Body of pancreas (tissue), 4 donors: ENCODE measurements at regions not wholly inside any gene's neighbourhood (a gene's known extent, or its start where the extent isn't known, plus 50 kb on each side); places are given as distances from the start of the nearest gene placed in this dataset.
A peak's percentile ranks its signal among the peaks of the same experiment; 100 is the strongest.

Experiments used
- ATAC-seq: fragments of 150-250 bp; one replicate; pipeline ENCODE4 v1.9.1; 2016
- DNase-seq, 4 donors: peaks; one replicate each; pipeline ENCODE4 v3.0.0-alpha.2; 2019
- H3K27ac ChIP-seq, 4 donors: fragments of 200-600 bp; sonication (generic); 1 replicate in 3 of 4; 2 replicates in 1 of 4; pipeline versions ENCODE4 v1.5.1 to v1.6.1; 2016 to 2019; ENCODE audit warnings: mild to moderate bottlenecking in 1 of 4, mixed read lengths in 1 of 4, moderate library complexity in 1 of 4
- H3K27me3 ChIP-seq, 2 donors: fragments of 200-600 bp; sonication (generic); one replicate each; pipeline ENCODE4 v1.6.0; 2016; ENCODE audit warnings: mild to moderate bottlenecking in 1 of 2
- H3K36me3 ChIP-seq, 2 donors: fragments of 200-600 bp; sonication (generic); replicated peaks in 1 of 2; 2 replicates each; pipeline ENCODE4 v1.5.1; 2016; ENCODE audit warnings: low read depth in 2 of 2; ENCODE audit not compliant: insufficient read depth in 1 of 2
- H3K4me1 ChIP-seq: fragments of 200-600 bp; sonication (generic); one replicate; pipeline ENCODE4 v1.6.0; 2016
- H3K4me3 ChIP-seq, 2 donors: fragments of 200-600 bp; sonication (generic); 1 replicate in 1 of 2; 2 replicates in 1 of 2; pipeline ENCODE4 v1.5.1; 2016 to 2019
- H3K9me3 ChIP-seq, 3 donors: fragments of 200-600 bp; sonication (generic); 1 replicate in 2 of 3; 2 replicates in 1 of 3; pipeline ENCODE4 v1.5.1; 2016
- POLR2A ChIP-seq, 3 donors: fragments of 450-650 bp; IDR thresholded peaks; one replicate each; pipeline ENCODE4 v1.6.1; 2016; ENCODE audit warnings: antibody characterized with exemption in 3 of 3, mild to moderate bottlenecking in 2 of 3
- WGBS, 2 donors: methylation state at CpG; one replicate each; pipeline ENCODE4 v1.1.5; 2017; 5-methylcytosine and 5-hydroxymethylcytosine counted together
- intact Hi-C: fragments of 100-400 bp; cut with DNase I; formaldehyde crosslinking; loops from one replicate; pipeline ENCODE4 v1.15.1; 2023
- TF ChIP-seq, protein P1 (sequence below), 7 experiments: fragments of 450-650 bp in 4 of 7; fragments of 200-600 bp in 3 of 7; sonication (generic) in 3 of 7; IDR thresholded peaks; one replicate each; pipeline ENCODE4 v1.5.1; 2016 to 2019; ENCODE audit warnings: antibody characterized with exemption in 7 of 7

DNA sequence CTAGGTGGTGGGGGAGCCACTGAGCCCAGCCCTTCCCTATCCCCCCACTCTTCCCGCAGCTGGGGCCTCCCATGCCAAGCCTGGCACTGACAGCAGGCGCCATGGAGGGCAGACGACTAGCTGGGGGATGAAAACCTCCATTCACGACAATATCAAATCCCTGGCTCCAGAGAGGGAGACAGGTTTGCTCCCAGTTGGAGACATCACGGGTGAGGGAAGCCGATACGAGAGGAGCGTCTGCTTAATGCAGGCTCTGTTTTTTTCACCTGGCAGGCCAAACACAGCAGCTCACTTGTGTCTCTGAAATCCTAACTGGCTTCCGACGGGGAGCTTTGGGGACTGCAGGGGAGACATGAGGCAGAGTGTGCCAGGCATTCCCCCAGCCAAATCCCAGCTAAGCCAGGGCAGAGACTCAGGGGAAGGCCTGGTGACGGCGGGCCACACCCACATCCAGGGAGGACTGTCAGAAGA, 307.4 kb upstream of the ZMIZ1 start:
- no peak overlapping the region for H3K27ac ChIP-seq
- no peaks in the 10 kb centered on the region for H3K27me3 ChIP-seq
- H3K4me3 ChIP-seq, result no peak overlapping the region
- WGBS, 2 donors, result 95 to 98% methylated on average over 8 to 12 of the region's 12 CpGs
- intact Hi-C loops, result no loop called here
- H3K36me3 ChIP-seq, result no peaks in the 10 kb centered on the region
- DNase-seq, result no peak
- no peaks in the 10 kb centered on the region for H3K9me3 ChIP-seq
- no peak for TF ChIP-seq POLR2A (IDR thresholded peaks at IDR 0.05)
- TF ChIP-seq, protein P1, sequence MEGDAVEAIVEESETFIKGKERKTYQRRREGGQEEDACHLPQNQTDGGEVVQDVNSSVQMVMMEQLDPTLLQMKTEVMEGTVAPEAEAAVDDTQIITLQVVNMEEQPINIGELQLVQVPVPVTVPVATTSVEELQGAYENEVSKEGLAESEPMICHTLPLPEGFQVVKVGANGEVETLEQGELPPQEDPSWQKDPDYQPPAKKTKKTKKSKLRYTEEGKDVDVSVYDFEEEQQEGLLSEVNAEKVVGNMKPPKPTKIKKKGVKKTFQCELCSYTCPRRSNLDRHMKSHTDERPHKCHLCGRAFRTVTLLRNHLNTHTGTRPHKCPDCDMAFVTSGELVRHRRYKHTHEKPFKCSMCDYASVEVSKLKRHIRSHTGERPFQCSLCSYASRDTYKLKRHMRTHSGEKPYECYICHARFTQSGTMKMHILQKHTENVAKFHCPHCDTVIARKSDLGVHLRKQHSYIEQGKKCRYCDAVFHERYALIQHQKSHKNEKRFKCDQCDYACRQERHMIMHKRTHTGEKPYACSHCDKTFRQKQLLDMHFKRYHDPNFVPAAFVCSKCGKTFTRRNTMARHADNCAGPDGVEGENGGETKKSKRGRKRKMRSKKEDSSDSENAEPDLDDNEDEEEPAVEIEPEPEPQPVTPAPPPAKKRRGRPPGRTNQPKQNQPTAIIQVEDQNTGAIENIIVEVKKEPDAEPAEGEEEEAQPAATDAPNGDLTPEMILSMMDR (IDR thresholded peaks at IDR 0.05), result no peak
- ATAC-seq, result no peak
- peaks cover 12% of the 10 kb centered on the region for H3K4me1 ChIP-seq

DNA sequence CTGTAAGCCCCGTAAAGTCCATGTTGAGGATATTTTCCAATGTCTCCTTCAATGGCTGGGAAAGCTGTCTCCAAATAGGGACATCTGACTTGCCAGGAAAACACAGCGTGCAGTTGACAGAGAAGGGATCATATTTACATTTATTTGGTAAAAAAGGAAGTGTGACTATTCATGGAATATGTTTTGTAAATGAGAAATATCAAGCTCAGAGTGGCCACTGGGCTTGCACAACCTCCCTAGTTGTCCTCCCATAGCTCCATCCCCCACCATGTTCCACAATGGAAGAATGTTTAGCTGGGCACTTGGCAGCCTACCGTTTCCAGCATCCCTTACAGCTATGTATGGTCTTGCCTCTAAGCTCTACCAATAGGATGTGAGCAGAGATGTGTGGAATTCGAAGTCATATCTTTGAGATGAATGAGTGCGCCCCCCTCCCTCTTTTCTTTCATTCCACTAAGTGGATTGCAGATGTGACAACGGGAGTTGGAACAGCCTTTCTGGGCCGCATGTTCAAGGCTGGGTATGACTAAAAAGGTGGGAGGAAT, 306.6 kb upstream of the ZMIZ1 start:
- H3K4me1 ChIP-seq, result peaks cover 4% of the 10 kb centered on the region
- DNase-seq, result no peak
- H3K9me3 ChIP-seq, result no peaks in the 10 kb centered on the region
- 87 to 90% methylated on average over 7 of the region's 7 CpGs for whole genome bisulfite sequencing, 2 donors
- no peak for TF ChIP-seq POLR2A (IDR thresholded peaks at IDR 0.05)
- TF ChIP-seq, protein P1 (IDR thresholded peaks at IDR 0.05), result no peak
- intact Hi-C loops, result no loop called here
- H3K4me3 ChIP-seq, result no peak overlapping the region
- ATAC-seq, result no peak
- no peaks in the 10 kb centered on the region for H3K36me3 ChIP-seq
- H3K27me3 ChIP-seq, result no peaks in the 10 kb centered on the region
- H3K27ac ChIP-seq, result no peak overlapping the region

DNA sequence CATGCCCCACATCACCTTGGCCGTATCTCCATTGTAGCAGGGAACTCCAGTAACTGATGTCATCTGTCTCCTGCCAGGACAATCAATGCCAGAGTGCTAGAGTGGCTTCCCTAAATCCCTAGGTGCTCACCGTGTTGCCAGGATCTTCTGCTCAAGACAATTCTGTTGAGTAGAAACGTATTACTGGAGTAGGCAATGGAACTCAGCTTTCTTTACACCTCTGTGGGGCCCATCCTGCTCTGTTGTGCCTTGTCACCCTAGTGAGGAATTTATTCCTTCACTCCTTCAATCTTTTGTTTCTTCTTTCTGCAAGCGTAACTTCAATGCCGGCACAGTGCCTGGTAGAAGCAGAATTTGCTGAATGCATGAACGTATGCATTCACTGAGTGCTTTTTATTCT, 305.5 kb upstream of the ZMIZ1 start:
- intact Hi-C loops, result no loop called here
- H3K27me3 ChIP-seq, result no peaks in the 10 kb centered on the region
- H3K4me3 ChIP-seq, result no peak overlapping the region
- H3K36me3 ChIP-seq, result no peaks in the 10 kb centered on the region
- no peak overlapping the region for H3K27ac ChIP-seq
- H3K4me1 ChIP-seq, result no peaks in the 10 kb centered on the region
- DNase-seq, result no peak
- H3K9me3 ChIP-seq, result no peaks in the 10 kb centered on the region
- TF ChIP-seq POLR2A (IDR thresholded peaks at IDR 0.05), result no peak
- TF ChIP-seq, protein P1 (IDR thresholded peaks at IDR 0.05), result no peak
- ATAC-seq, result no peak
- 88% methylated on average over 6 of the region's 6 CpGs for WGBS, 2 donors

DNA sequence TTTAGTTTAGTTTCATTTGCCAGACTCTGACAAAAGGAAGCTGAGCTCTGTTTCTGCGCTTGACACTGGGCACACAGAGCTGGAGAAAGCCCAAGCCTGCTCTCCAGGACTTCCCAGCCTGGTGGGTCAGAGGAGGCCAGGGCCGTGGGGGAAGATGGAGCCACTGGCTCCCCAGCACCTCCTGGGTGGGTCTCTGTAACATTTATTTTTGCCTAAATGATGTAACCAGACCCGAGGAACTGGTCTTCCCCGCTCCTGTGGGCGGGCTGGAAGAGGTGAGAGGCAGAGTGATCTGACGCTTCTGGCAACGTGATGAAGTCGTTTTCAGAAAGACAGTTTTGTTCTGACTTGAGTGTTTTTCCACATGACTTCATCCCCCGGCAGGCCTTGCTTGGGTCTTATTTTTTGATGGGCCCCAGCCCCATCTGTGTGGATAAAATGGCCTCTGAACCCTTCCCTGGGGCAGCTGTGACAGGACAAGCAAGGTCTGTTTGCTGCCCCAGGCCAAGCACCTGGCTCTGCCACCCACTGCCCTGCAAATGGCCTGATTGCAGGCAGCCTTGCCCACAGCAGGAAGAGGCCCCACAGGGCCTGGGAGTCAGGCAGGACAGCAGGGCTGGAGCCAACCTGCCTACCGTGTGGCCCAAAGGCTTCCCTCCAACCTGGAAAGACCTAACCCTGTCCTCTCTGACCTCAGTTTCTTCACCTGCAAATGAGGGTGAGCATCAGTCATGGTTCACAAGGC, 304.9 kb upstream of the ZMIZ1 start:
- intact Hi-C loops, result no loop called here
- TF ChIP-seq, protein P1 (IDR thresholded peaks at IDR 0.05), result no peak
- TF ChIP-seq POLR2A (IDR thresholded peaks at IDR 0.05), result no peak
- no peak overlapping the region for H3K4me3 ChIP-seq
- no peak overlapping the region for H3K27ac ChIP-seq
- no peaks in the 10 kb centered on the region for H3K36me3 ChIP-seq
- no peaks in the 10 kb centered on the region for H3K4me1 ChIP-seq
- ATAC-seq, result peak; percentile 34
- no peaks in the 10 kb centered on the region for H3K27me3 ChIP-seq
- 70 to 75% methylated on average over 9 to 10 of the region's 10 CpGs for WGBS, 2 donors
- no peaks in the 10 kb centered on the region for H3K9me3 ChIP-seq
- DNase-seq, result no peak

DNA sequence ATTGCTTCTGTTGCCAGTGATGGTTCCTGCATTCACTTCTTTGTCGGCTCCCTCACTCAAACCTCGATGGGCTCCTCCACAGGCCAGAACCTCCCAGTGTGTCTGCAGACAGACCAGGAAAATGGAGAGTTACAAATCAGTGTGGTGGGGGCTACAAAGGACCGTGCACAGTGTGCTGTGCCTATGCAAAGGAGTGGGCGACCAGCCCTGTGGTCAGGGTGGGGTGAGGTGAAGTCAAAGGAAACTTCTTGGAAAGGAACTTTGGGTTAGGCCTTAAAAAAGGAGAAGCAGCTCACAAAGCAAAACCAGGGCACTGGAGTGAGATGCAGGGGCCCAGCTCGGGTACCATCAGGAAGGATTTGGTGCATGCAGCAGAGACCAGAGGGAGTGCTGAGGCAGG, 304.3 kb upstream of the ZMIZ1 start:
- Histone ChIP-seq H3K4me1 (no peaks in the 10 kb centered on the region), H3K9me3 (no peaks in the 10 kb centered on the region), H3K27ac (no peak overlapping the region), H3K36me3 (no peaks in the 10 kb centered on the region), H3K4me3 (no peak overlapping the region), H3K27me3 (no peaks in the 10 kb centered on the region)
- intact Hi-C loops, result no loop called here
- 78 to 87% methylated on average over 5 of the region's 5 CpGs for WGBS, 2 donors
- TF ChIP-seq POLR2A (IDR thresholded peaks at IDR 0.05), result no peak
- TF ChIP-seq, protein P1 (IDR thresholded peaks at IDR 0.05), result no peak
- ATAC-seq (no peak), DNase-seq (peak in 1 of 4 donors; percentile 1)
